Endothelial cell (in vitro differentiated cells): ENCODE measurements at regions not wholly inside any gene's neighbourhood (a gene's known extent, or its start where the extent isn't known, plus 50 kb on each side); places are given as distances from the start of the nearest gene placed in this dataset.

Source experiments
- DNase-seq: peaks from one replicate; pipeline ENCODE4 v3.0.0; 2021; ENCODE audit warnings: low spot score
- H3K27ac Mint-ChIP-seq: one replicate; pipeline ENCODE4 v1.8.0; 2021; ENCODE audit warnings: mixed read lengths, inconsistent platforms; ENCODE audit not compliant: unreplicated experiment
- H3K27me3 Mint-ChIP-seq: one replicate; pipeline ENCODE4 v1.8.0; 2021; ENCODE audit warnings: mild to moderate bottlenecking, moderate library complexity, mixed read lengths, inconsistent platforms; ENCODE audit not compliant: unreplicated experiment
- H3K36me3 Mint-ChIP-seq: one replicate; pipeline ENCODE4 v1.8.0; 2021; ENCODE audit warnings: mild to moderate bottlenecking, low read depth, mixed read lengths, inconsistent platforms; ENCODE audit not compliant: unreplicated experiment
- H3K4me1 Mint-ChIP-seq: one replicate; pipeline ENCODE4 v1.8.0; 2021; ENCODE audit warnings: mild to moderate bottlenecking, mixed read lengths, inconsistent platforms; ENCODE audit not compliant: unreplicated experiment
- H3K4me3 Mint-ChIP-seq: one replicate; pipeline ENCODE4 v1.8.0; 2021; ENCODE audit warnings: mild to moderate bottlenecking, mixed read lengths, inconsistent platforms; ENCODE audit not compliant: unreplicated experiment
- H3K9me3 Mint-ChIP-seq: one replicate; pipeline ENCODE4 v1.8.0; 2021; ENCODE audit warnings: mixed read lengths, inconsistent platforms; ENCODE audit not compliant: unreplicated experiment
- TF ChIP-seq, protein P1 (sequence below): fragments of 200-600 bp; sonication (generic); IDR thresholded peaks from one replicate; pipeline ENCODE4 v1.5.0; 2021; ENCODE audit warnings: antibody characterized with exemption; ENCODE audit not compliant: unreplicated experiment

DNA sequence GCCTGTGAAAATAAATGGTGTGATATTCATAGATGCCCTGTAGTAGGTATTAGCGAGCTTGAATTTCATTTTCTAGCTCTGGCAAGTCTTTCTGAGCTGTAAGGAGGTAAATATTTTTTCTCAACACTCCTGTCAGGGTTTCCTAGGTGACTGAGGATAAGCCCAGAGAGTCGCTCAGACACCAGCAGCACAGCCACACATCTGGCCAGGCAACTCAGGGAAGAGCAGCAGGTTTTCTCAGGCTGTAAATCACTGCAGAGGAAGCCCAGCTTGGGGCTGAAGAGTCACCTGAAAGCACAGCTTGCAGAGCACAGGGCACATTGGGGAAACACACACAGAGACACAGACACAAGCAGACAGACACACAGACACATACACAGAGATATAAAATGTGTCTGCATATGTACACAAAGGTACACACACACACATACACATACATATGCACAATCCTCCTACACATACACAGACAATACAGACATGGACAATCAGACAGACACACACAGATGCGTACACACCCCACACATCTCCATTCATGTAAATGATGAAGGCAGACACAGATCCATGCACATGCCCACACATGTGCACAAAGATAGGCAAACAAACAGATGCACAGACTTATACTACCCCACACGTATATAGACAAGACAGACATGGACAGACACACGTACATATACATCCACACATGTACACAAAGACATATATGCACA, 232.0 kb upstream of the TMTC1 start:
- H3K27ac Mint-ChIP-seq = no peak overlapping the region
- no peaks in the 10 kb centered on the region for H3K4me1 Mint-ChIP-seq
- no peaks in the 10 kb centered on the region for H3K36me3 Mint-ChIP-seq

DNA sequence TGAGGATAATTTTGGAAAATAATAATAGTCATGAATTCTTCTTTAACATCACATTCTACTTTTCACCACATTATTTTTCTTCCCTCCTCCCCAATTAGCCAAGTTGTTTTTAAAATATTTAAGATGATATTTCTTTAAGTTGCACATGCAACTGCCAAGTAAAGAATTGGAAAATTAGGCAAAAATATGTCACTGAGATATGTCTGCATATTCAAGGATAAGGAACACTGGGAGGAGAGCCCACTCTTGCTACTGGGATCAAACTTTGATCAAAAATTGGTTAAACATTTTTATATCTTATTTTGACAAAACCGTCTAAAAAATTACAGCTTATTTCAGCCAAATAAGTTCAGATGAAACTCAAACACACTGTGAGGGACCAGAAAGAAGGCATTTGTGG, 231.2 kb upstream of the TMTC1 start:
- Mint-ChIP-seq H3K4me3 (no peak overlapping the region), H3K9me3 (no peaks in the 10 kb centered on the region), H3K36me3 (no peaks in the 10 kb centered on the region), H3K4me1 (no peaks in the 10 kb centered on the region), H3K27me3 (peaks cover 3% of the 10 kb centered on the region), H3K27ac (no peak overlapping the region)
- no peak for DNase-seq
- TF ChIP-seq, protein P1, sequence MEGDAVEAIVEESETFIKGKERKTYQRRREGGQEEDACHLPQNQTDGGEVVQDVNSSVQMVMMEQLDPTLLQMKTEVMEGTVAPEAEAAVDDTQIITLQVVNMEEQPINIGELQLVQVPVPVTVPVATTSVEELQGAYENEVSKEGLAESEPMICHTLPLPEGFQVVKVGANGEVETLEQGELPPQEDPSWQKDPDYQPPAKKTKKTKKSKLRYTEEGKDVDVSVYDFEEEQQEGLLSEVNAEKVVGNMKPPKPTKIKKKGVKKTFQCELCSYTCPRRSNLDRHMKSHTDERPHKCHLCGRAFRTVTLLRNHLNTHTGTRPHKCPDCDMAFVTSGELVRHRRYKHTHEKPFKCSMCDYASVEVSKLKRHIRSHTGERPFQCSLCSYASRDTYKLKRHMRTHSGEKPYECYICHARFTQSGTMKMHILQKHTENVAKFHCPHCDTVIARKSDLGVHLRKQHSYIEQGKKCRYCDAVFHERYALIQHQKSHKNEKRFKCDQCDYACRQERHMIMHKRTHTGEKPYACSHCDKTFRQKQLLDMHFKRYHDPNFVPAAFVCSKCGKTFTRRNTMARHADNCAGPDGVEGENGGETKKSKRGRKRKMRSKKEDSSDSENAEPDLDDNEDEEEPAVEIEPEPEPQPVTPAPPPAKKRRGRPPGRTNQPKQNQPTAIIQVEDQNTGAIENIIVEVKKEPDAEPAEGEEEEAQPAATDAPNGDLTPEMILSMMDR = no peak

More for the DNA sequence above, 232.0 kb upstream of the TMTC1 start:
- no peak for DNase-seq
- Mint-ChIP-seq H3K9me3 (no peaks in the 10 kb centered on the region), H3K4me3 (no peak overlapping the region), H3K27me3 (peaks cover 3% of the 10 kb centered on the region)
- TF ChIP-seq, protein P1 = no peak

DNA sequence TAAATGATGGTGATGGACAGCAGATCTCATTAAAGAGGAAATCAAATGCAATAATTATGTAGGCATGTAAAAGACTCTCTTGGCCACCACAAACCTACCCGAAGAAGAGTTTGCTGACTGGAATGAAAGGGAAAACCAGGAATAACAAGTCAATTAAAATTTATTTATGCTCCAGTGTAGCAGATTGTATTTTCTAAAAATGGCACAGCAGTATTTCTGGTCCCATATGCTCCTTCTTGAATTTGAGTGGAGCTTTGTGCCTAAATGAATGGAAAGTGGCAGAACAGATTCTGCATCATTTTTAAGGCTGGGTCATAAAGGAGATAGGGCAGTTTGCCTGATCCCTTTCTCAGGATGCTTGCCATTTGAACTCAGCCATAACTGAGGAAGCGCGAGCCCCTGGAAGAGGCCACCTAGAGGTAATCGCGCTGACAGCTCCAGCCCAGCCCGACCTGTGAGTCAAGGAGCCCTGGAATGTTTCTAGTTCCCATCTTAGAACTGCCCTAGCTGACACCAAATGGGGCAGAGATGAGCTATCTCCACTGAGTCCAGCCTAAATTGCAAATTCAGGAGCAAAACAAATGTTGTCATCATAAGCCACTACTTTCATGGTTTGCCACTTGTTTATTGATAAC, 229.2 kb upstream of the TMTC1 start:
- no peak for DNase-seq
- peaks cover 3% of the 10 kb centered on the region for H3K27me3 Mint-ChIP-seq
- no peaks in the 10 kb centered on the region for H3K9me3 Mint-ChIP-seq
- TF ChIP-seq, protein P1 = no peak
- H3K4me3 Mint-ChIP-seq = no peak overlapping the region
- no peaks in the 10 kb centered on the region for H3K36me3 Mint-ChIP-seq
- H3K27ac Mint-ChIP-seq = no peak overlapping the region
- H3K4me1 Mint-ChIP-seq = peaks cover 10% of the 10 kb centered on the region

DNA sequence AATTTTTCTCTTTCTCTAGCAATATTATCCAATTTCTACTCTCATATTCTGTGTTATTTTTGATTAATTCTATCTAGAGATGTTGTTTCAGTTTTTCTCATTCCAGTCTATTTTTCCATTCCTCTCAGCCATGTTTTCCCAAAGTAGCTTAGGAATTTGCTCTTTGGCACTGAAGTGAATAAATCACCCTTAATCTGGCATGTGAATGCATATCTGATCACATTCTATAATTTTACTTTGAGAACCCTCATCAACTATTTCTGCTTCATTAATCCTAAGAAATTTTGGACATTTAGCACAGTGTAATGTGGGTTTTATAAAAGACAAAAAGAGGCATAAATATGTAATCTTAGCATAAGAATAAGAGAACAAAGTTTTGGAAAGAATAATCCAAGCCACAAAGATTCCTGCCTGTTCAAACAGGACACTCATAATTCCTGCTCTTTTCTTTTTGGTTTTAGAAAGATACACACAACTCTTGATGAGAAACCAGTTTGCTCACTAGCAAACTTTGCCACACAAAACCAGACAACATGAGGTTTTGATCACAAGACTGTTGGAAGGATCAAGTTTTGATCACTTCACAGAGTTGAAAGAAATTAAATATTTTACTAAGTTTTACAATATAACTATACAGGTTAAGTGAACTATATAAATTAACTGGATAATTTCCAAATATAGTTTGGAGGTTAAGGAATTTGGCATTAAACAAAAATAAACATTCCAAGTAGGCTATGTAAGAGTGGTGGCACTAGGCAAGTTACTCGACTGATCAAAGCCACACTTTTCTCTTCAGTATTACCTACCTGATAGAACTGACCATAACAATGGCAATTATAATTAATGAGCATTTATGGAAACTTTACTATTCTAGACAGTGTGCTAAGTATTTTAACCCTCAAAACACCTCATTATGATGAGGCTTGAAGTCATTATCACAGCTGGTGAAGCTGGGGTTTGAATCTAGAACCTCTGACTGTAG, 226.6 kb upstream of the TMTC1 start:
- Mint-ChIP-seq H3K4me1 (peaks cover 14% of the 10 kb centered on the region), H3K27ac (no peak overlapping the region), H3K27me3 (peaks cover 1% of the 10 kb centered on the region), H3K4me3 (no peak overlapping the region), H3K9me3 (no peaks in the 10 kb centered on the region), H3K36me3 (no peaks in the 10 kb centered on the region)
- TF ChIP-seq, protein P1 = no peak
- no peak for DNase-seq
